ENCODE measurements at regions not wholly inside any gene's neighbourhood (a gene's known extent, or its start where the extent isn't known, plus 50 kb on each side); places are given as distances from the start of the nearest gene placed in this dataset.

DNA sequence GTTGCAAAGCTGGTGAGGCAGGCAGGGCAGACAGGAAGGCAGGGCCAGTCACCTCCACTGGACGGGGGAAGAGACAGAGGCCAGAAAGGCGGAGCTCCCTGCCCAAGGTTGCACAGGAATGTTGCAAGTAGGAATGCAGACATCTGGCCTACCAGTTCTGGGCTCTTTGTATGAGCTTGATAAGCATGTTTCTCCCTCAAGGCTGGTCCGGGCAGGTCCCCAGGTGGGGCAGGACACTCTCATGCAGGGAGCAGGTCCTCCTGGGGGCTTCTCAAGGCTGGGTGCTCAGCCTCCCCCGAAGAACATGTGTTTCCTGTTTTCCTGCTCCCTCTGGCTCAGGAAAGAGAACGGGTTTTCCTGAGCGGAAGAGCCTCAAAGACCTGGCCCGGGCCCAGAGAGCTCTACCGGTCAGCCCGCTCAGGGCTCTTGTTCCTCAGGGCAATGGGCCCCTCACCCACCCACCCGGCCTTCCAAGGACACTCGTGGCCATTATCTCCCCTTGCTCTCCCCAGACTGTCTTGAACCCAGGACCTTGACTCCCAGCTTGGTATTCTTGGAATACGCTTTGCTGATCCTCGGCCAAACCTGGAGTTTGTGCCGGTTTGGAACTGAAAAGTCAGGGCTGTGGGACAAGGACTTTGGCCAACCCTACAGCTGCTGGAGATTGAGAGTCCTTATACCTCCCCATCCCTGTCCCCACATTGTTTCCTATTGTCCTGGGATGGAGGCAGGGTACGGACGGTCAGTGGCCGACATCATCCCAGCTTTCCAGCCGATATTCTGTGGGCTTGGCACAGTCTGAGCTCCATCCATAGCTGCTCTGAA is 87.7 kb upstream of the HAAO start:
- TF ChIP-seq, protein P1, sequence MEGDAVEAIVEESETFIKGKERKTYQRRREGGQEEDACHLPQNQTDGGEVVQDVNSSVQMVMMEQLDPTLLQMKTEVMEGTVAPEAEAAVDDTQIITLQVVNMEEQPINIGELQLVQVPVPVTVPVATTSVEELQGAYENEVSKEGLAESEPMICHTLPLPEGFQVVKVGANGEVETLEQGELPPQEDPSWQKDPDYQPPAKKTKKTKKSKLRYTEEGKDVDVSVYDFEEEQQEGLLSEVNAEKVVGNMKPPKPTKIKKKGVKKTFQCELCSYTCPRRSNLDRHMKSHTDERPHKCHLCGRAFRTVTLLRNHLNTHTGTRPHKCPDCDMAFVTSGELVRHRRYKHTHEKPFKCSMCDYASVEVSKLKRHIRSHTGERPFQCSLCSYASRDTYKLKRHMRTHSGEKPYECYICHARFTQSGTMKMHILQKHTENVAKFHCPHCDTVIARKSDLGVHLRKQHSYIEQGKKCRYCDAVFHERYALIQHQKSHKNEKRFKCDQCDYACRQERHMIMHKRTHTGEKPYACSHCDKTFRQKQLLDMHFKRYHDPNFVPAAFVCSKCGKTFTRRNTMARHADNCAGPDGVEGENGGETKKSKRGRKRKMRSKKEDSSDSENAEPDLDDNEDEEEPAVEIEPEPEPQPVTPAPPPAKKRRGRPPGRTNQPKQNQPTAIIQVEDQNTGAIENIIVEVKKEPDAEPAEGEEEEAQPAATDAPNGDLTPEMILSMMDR (IDR thresholded peaks at IDR 0.05; ENCODE audit: low read depth, low read length, poor library complexity, severe bottlenecking) = no peak
- TF ChIP-seq EZH2phosphoT487 (IDR thresholded peaks at IDR 0.05; ENCODE audit: borderline replicate concordance, low read length) = no peak
